IMR-90 (cell line): ENCODE measurements at regions not wholly inside any gene's neighbourhood (a gene's known extent, or its start where the extent isn't known, plus 50 kb on each side); places are given as distances from the start of the nearest gene placed in this dataset.

Experiments used
- CEBPB ChIP-seq: IDR thresholded peaks from 2 replicates; pipeline ENCODE4 v1.6.1; 2012; ENCODE audit warnings: low read depth, low read length, improper control_type of control experiment
- CTCF ChIP-seq: conservative IDR thresholded peaks from 2 replicates; pipeline ENCODE4 v1.5.1; 2012; ENCODE audit warnings: mild to moderate bottlenecking, low read depth, low read length, improper control_type of control experiment
- FOS ChIP-seq: fragments of 150-350 bp; IDR thresholded peaks from 2 replicates; pipeline ENCODE4 v1.6.1; 2016; ENCODE audit warnings: low read depth, low read length
- MAFK ChIP-seq: IDR thresholded peaks from 2 replicates; pipeline ENCODE4 v1.6.1; 2012; ENCODE audit warnings: low read depth, low read length, improper control_type of control experiment
- MAZ ChIP-seq: IDR thresholded peaks from 2 replicates; pipeline ENCODE4 v1.6.1; 2012; ENCODE audit warnings: low read depth, mild to moderate bottlenecking, low read length, improper control_type of control experiment, moderate library complexity, borderline replicate concordance
- MXI1 ChIP-seq: IDR thresholded peaks from 2 replicates; pipeline ENCODE4 v1.6.1; 2012; ENCODE audit warnings: low read depth, mild to moderate bottlenecking, low read length, moderate library complexity, borderline replicate concordance
- POLR2A ChIP-seq: IDR thresholded peaks from 2 replicates; pipeline ENCODE4 v1.6.1; 2012; ENCODE audit warnings: mild to moderate bottlenecking, low read depth, low read length
- RAD21 ChIP-seq: IDR thresholded peaks from 2 replicates; pipeline ENCODE4 v1.6.1; 2012; ENCODE audit warnings: low read length, improper control_type of control experiment
- RCOR1 ChIP-seq: IDR thresholded peaks from 2 replicates; pipeline ENCODE4 v1.6.1; 2012; ENCODE audit warnings: mild to moderate bottlenecking, low read length, improper control_type of control experiment; ENCODE audit not compliant: insufficient replicate concordance
- SMC3 ChIP-seq: fragments of 150-350 bp; IDR thresholded peaks from 2 replicates; pipeline ENCODE4 v1.6.1; 2016; ENCODE audit warnings: low read depth, mild to moderate bottlenecking, antibody characterized with exemption, low read length, moderate library complexity
- USF2 ChIP-seq: fragments of 150-350 bp; IDR thresholded peaks from 2 replicates; pipeline ENCODE4 v1.6.1; 2017; ENCODE audit warnings: mild to moderate bottlenecking, antibody characterized with exemption, low read length, low read depth

GRCh38 chr12:103077108-103077773 is 119.8 kb downstream of the ASCL1 start:
- TF ChIP-seq CTCF (no peak), USF2 (no peak), POLR2A (no peak), MXI1 (no peak), CEBPB (no peak), RAD21 (no peak), SMC3 (no peak), MAFK (no peak), MAZ (no peak), FOS (no peak), RCOR1 (no peak)
